ENCODE measurements at regions not wholly inside any gene's neighbourhood (a gene's known extent, or its start where the extent isn't known, plus 50 kb on each side); places are given as distances from the start of the nearest gene placed in this dataset.

GRCh38 chr12:19965196-19966038 lies 402.9 kb upstream of the PDE3A start:
- Histone ChIP-seq H3K36me3 (ENCODE audit: control insufficient read depth, low read length) (no peaks in the 10 kb centered on the region), H4K20me1 (ENCODE audit: control insufficient read depth, insufficient read depth, low read depth, low read length) (no peaks in the 10 kb centered on the region), H3K4me3 (ENCODE audit: low read length) (no peak overlapping the region), H3K27me3 (ENCODE audit: control insufficient read depth, low read length) (no peaks in the 10 kb centered on the region), H3K9me3 (ENCODE audit: control insufficient read depth, insufficient read depth, low read length) (no peaks in the 10 kb centered on the region), H3K27ac (ENCODE audit: low read depth, low read length) (no peak overlapping the region), H3K4me1 (ENCODE audit: control insufficient read depth, low read length) (no peaks in the 10 kb centered on the region), H3F3A (ENCODE audit: control insufficient read depth, insufficient read depth) (no peaks in the 10 kb centered on the region), H3K4me2 (ENCODE audit: low read length) (no peak overlapping the region), H3K79me2 (ENCODE audit: control insufficient read depth, low read length) (no peaks in the 10 kb centered on the region), H3K9me2 (replicated peaks; ENCODE audit: control insufficient read depth, low read length) (no peaks in the 10 kb centered on the region)
- TF ChIP-seq, protein P1, sequence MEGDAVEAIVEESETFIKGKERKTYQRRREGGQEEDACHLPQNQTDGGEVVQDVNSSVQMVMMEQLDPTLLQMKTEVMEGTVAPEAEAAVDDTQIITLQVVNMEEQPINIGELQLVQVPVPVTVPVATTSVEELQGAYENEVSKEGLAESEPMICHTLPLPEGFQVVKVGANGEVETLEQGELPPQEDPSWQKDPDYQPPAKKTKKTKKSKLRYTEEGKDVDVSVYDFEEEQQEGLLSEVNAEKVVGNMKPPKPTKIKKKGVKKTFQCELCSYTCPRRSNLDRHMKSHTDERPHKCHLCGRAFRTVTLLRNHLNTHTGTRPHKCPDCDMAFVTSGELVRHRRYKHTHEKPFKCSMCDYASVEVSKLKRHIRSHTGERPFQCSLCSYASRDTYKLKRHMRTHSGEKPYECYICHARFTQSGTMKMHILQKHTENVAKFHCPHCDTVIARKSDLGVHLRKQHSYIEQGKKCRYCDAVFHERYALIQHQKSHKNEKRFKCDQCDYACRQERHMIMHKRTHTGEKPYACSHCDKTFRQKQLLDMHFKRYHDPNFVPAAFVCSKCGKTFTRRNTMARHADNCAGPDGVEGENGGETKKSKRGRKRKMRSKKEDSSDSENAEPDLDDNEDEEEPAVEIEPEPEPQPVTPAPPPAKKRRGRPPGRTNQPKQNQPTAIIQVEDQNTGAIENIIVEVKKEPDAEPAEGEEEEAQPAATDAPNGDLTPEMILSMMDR (IDR thresholded peaks at IDR 0.05; ENCODE audit: low read depth, low read length, poor library complexity, severe bottlenecking) = no peak
- TF ChIP-seq EZH2phosphoT487 (IDR thresholded peaks at IDR 0.05; ENCODE audit: borderline replicate concordance, low read length) = no peak

- Histone ChIP-seq H3K36me3 (ENCODE audit: control insufficient read depth, low read length) (no peaks in the 10 kb centered on the region), H3K9me3 (ENCODE audit: control insufficient read depth, insufficient read depth, low read length) (no peaks in the 10 kb centered on the region), H3K27ac (ENCODE audit: low read depth, low read length) (no peak overlapping the region), H3K27me3 (ENCODE audit: control insufficient read depth, low read length) (no peaks in the 10 kb centered on the region), H3K79me2 (ENCODE audit: control insufficient read depth, low read length) (no peaks in the 10 kb centered on the region), H3K4me3 (ENCODE audit: low read length) (no peak overlapping the region), H4K20me1 (ENCODE audit: control insufficient read depth, insufficient read depth, low read depth, low read length) (no peaks in the 10 kb centered on the region), H3K4me2 (ENCODE audit: low read length) (no peak overlapping the region), H3F3A (ENCODE audit: control insufficient read depth, insufficient read depth) (no peaks in the 10 kb centered on the region), H3K9me2 (replicated peaks; ENCODE audit: control insufficient read depth, low read length) (no peaks in the 10 kb centered on the region; the same call in 1 of the 2 replicates), H3K4me1 (ENCODE audit: control insufficient read depth, low read length) (no peaks in the 10 kb centered on the region)
- TF ChIP-seq EZH2phosphoT487 (IDR thresholded peaks at IDR 0.05; ENCODE audit: borderline replicate concordance, low read length) = no peak
- TF ChIP-seq, protein P1 (IDR thresholded peaks at IDR 0.05; ENCODE audit: low read depth, low read length, poor library complexity, severe bottlenecking) = no peak
Measured at GRCh38 chr12:19967001-19967400, 401.3 kb upstream of the PDE3A start.

DNA sequence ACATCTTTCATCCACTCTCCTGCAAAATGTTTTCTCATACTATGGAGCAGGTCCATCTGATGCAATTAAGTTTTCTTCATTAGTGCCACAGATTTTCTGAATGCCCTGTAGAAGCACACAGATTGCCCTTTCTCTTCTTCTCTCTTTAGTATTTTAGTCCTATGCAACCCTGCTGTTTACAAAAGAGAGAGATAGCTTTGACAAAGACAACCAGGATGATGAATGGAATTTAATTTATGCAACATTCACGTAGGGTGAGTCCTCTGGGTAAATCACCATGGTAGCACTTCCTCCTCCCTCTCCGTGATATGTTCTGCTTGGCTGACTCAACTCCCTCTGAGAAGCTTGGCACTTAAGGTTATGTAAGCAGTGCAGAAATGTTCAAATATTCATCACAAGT lies 400.9 kb upstream of the PDE3A start:
- no peaks in the 10 kb centered on the region for H3K4me1 ChIP-seq (ENCODE audit: control insufficient read depth, low read length)
- no peaks in the 10 kb centered on the region for H3K27me3 ChIP-seq (ENCODE audit: control insufficient read depth, low read length)
- no peaks in the 10 kb centered on the region for H3K9me3 ChIP-seq (ENCODE audit: control insufficient read depth, insufficient read depth, low read length)
- H3K36me3 ChIP-seq (ENCODE audit: control insufficient read depth, low read length) = no peaks in the 10 kb centered on the region
- no peak for TF ChIP-seq EZH2phosphoT487 (IDR thresholded peaks at IDR 0.05; ENCODE audit: borderline replicate concordance, low read length)
- TF ChIP-seq, protein P1 (IDR thresholded peaks at IDR 0.05; ENCODE audit: low read depth, low read length, poor library complexity, severe bottlenecking) = no peak
- H3K79me2 ChIP-seq (ENCODE audit: control insufficient read depth, low read length) = no peaks in the 10 kb centered on the region
- H4K20me1 ChIP-seq (ENCODE audit: control insufficient read depth, insufficient read depth, low read depth, low read length) = no peaks in the 10 kb centered on the region
- H3K27ac ChIP-seq (ENCODE audit: low read depth, low read length) = no peak overlapping the region
- H3K4me2 ChIP-seq (ENCODE audit: low read length) = no peak overlapping the region
- no peaks in the 10 kb centered on the region for H3F3A ChIP-seq (ENCODE audit: control insufficient read depth, insufficient read depth)
- no peak overlapping the region for H3K4me3 ChIP-seq (ENCODE audit: low read length)
- no peaks in the 10 kb centered on the region; the same call in 1 of the 2 replicates for H3K9me2 ChIP-seq (replicated peaks; ENCODE audit: control insufficient read depth, low read length)
